ENCODE measurements at regions not wholly inside any gene's neighbourhood (a gene's known extent, or its start where the extent isn't known, plus 50 kb on each side); places are given as distances from the start of the nearest gene placed in this dataset.
"Not testable (repeated sequence)": the region's sequence is repeated elsewhere in the genome, so short reads cannot be mapped to it uniquely, and the experiment has no call there.

GRCh38 chr1:73842436-73842835 is 355.5 kb downstream of the LRRIQ3 start:
- DNase-seq = no peak

- no peak for DNase-seq
Measured at GRCh38 chr1:73839922-73840321, 358.1 kb downstream of the LRRIQ3 start.

- peak; percentile 88 to 98 for DNase-seq
Measured at GRCh38 chr1:73832276-73833181, 365.4 kb downstream of the LRRIQ3 start.

- not testable (repeated sequence) for DNase-seq
Measured at GRCh38 chr1:73827283-73827682, 370.7 kb downstream of the LRRIQ3 start.

- no peak for DNase-seq
Measured at GRCh38 chr1:73824065-73824464, 373.9 kb downstream of the LRRIQ3 start.

GRCh38 chr1:73821520-73821919 is 376.5 kb downstream of the LRRIQ3 start:
- DNase-seq = no peak

GRCh38 chr1:73820843-73821242 is 377.1 kb downstream of the LRRIQ3 start:
- no peak for DNase-seq

- peak in 1 of 2 experiments; percentile 18 for DNase-seq
Measured at GRCh38 chr1:73813716-73814115, 384.3 kb downstream of the LRRIQ3 start.

GRCh38 chr1:73813236-73813635 is 384.7 kb downstream of the LRRIQ3 start:
- DNase-seq = no peak

- DNase-seq = no peak
Measured at GRCh38 chr1:73811798-73812197, 386.2 kb downstream of the LRRIQ3 start.

- DNase-seq = no peak
Measured at GRCh38 chr1:73804935-73805334, 393.0 kb downstream of the LRRIQ3 start.

GRCh38 chr1:73803380-73803779 is 394.6 kb downstream of the LRRIQ3 start:
- DNase-seq = no peak

- DNase-seq = no peak
Measured at GRCh38 chr1:73801912-73802429, 396.0 kb downstream of the LRRIQ3 start.

GRCh38 chr1:73800376-73800775 is 397.6 kb downstream of the LRRIQ3 start:
- no peak for DNase-seq

GRCh38 chr1:73789965-73790364 is 408.0 kb downstream of the LRRIQ3 start:
- no peak for DNase-seq

GRCh38 chr1:73784026-73784425 is 413.9 kb downstream of the LRRIQ3 start:
- no peak for DNase-seq

GRCh38 chr1:73783352-73783751 is 414.6 kb downstream of the LRRIQ3 start:
- DNase-seq = no peak

- DNase-seq = no peak
Measured at GRCh38 chr1:73782901-73783300, 415.1 kb downstream of the LRRIQ3 start.

GRCh38 chr1:73781251-73781650 is 416.7 kb downstream of the LRRIQ3 start:
- DNase-seq = no peak

GRCh38 chr1:73778471-73778870 is 419.5 kb downstream of the LRRIQ3 start:
- DNase-seq = no peak

- no peak for DNase-seq
Measured at GRCh38 chr1:73775896-73776295, 422.1 kb downstream of the LRRIQ3 start.

GRCh38 chr1:73772941-73773340 is 425.0 kb downstream of the LRRIQ3 start:
- no peak for DNase-seq

- no peak for DNase-seq
Measured at GRCh38 chr1:73771396-73771795, 426.6 kb downstream of the LRRIQ3 start.

GRCh38 chr1:73770109-73770905 is 427.7 kb downstream of the LRRIQ3 start:
- DNase-seq = no peak

Measured in NCI-H446 (cell line).